ENCODE measurements at regions not wholly inside any gene's neighbourhood (a gene's known extent, or its start where the extent isn't known, plus 50 kb on each side); places are given as distances from the start of the nearest gene placed in this dataset.

GRCh38 chr22:49627217-49628181, 200.2 kb downstream of the BRD1 start:
- no peak overlapping the region for H3K27ac ChIP-seq
- TF ChIP-seq, protein P1, sequence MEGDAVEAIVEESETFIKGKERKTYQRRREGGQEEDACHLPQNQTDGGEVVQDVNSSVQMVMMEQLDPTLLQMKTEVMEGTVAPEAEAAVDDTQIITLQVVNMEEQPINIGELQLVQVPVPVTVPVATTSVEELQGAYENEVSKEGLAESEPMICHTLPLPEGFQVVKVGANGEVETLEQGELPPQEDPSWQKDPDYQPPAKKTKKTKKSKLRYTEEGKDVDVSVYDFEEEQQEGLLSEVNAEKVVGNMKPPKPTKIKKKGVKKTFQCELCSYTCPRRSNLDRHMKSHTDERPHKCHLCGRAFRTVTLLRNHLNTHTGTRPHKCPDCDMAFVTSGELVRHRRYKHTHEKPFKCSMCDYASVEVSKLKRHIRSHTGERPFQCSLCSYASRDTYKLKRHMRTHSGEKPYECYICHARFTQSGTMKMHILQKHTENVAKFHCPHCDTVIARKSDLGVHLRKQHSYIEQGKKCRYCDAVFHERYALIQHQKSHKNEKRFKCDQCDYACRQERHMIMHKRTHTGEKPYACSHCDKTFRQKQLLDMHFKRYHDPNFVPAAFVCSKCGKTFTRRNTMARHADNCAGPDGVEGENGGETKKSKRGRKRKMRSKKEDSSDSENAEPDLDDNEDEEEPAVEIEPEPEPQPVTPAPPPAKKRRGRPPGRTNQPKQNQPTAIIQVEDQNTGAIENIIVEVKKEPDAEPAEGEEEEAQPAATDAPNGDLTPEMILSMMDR (IDR thresholded peaks at IDR 0.05): no peak
- no peaks in the 10 kb centered on the region for H3K27me3 ChIP-seq
- H3K36me3 ChIP-seq: no peaks in the 10 kb centered on the region
- peaks cover 0 to 7% of the 10 kb centered on the region in 2 donors for H3K4me1 ChIP-seq
- H3K9me3 ChIP-seq: no peaks in the 10 kb centered on the region
- no peak overlapping the region for H3K4me3 ChIP-seq
- no peak for DNase-seq (ENCODE audit: low spot score)

- Histone ChIP-seq H3K4me1 (no peaks in the 10 kb centered on the region), H3K4me3 (no peak overlapping the region), H3K9me3 (no peaks in the 10 kb centered on the region), H3K27ac (no peak overlapping the region), H3K36me3 (no peaks in the 10 kb centered on the region), H3K27me3 (no peaks in the 10 kb centered on the region)
- DNase-seq (ENCODE audit: low spot score): no peak
- TF ChIP-seq, protein P1 (IDR thresholded peaks at IDR 0.05): no peak
Measured at GRCh38 chr22:49626361-49627216, 201.1 kb downstream of the BRD1 start.

GRCh38 chr22:49624421-49625177, 203.1 kb downstream of the BRD1 start:
- TF ChIP-seq, protein P1 (IDR thresholded peaks at IDR 0.05): no peak
- Histone ChIP-seq H3K27me3 (no peaks in the 10 kb centered on the region), H3K27ac (no peak overlapping the region), H3K36me3 (no peaks in the 10 kb centered on the region), H3K9me3 (no peaks in the 10 kb centered on the region), H3K4me1 (no peaks in the 10 kb centered on the region), H3K4me3 (no peak overlapping the region)
- DNase-seq (ENCODE audit: low spot score): no peak

DNA sequence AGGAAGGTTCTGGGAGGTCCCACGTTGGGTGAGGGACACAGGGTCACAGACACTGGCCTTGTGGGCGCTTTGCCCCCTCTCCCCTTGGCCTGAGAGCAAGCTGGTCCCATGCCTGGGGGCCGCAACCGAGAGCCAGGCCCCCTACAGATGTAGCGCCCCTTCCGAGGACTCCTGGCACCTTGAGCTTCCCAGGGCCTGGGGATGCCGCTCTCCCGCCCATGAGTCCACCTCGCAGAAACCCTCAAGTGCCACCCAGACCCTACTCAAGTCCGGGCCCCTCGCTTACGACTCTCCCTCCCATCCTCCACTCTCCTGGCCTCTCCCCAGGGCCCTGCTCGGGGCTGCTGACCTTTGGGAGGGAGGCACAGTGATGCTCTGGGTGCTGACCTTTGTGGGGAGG, 204.0 kb downstream of the BRD1 start:
- no peaks in the 10 kb centered on the region for H3K27me3 ChIP-seq
- no peak overlapping the region for H3K4me3 ChIP-seq
- TF ChIP-seq, protein P1 (IDR thresholded peaks at IDR 0.05): no peak
- no peaks in the 10 kb centered on the region for H3K4me1 ChIP-seq
- no peaks in the 10 kb centered on the region for H3K36me3 ChIP-seq
- DNase-seq (ENCODE audit: low spot score): no peak
- no peaks in the 10 kb centered on the region for H3K9me3 ChIP-seq
- H3K27ac ChIP-seq: no peak overlapping the region

- H3K4me3 ChIP-seq: no peak overlapping the region
- no peak for DNase-seq (ENCODE audit: low spot score)
- TF ChIP-seq, protein P1 (IDR thresholded peaks at IDR 0.05): no peak
Measured at GRCh38 chr22:49623176-49623575, 204.5 kb downstream of the BRD1 start.

More at GRCh38 chr22:49623176-49623575, 204.5 kb downstream of the BRD1 start:
- no peaks in the 10 kb centered on the region for H3K9me3 ChIP-seq
- no peak overlapping the region for H3K27ac ChIP-seq
- no peaks in the 10 kb centered on the region for H3K4me1 ChIP-seq
- no peaks in the 10 kb centered on the region for H3K36me3 ChIP-seq
- H3K27me3 ChIP-seq: no peaks in the 10 kb centered on the region

All from right atrium auricular region (tissue), 2 donors.